GM18505 (cell line): ENCODE measurements at regions not wholly inside any gene's neighbourhood (a gene's known extent, or its start where the extent isn't known, plus 50 kb on each side); places are given as distances from the start of the nearest gene placed in this dataset.

Source experiments
- ATAC-seq: cut with Tn5 transposase; IDR thresholded peaks from one replicate; pipeline ENCODE4 v1.9.1; 2021; ENCODE audit not compliant: unreplicated experiment
- POLR2A ChIP-seq: IDR thresholded peaks from 4 replicates; pipeline ENCODE4 v1.6.1; 2011; ENCODE audit warnings: borderline replicate concordance; ENCODE audit not compliant: insufficient read depth, insufficient read length; ENCODE audit errors: extremely low read depth

DNA sequence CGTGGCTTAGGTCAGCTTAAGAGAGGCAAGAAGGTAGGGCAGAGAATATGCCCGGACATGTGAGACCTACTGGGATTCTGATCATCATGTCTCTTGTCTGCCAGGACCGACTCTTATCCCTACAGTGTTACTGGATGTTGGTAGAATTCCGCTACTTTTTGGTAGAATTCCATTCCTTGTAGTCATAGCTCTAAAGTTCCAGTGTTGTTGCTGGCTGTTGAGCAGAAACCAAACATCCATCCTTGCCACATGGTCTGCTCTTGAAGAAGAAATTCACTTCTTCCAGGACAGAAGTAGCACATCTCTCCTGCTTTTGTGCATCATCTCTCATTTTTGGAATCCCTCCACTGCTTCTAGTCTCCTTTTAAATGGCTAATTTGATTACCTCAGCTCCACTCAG lies 453.7 kb downstream of the RPL10L start:
- no peak for ATAC-seq
- no peak for TF ChIP-seq POLR2A
